Liver (tissue), 8 donors: ENCODE measurements at regions not wholly inside any gene's neighbourhood (a gene's known extent, or its start where the extent isn't known, plus 50 kb on each side); places are given as distances from the start of the nearest gene placed in this dataset.

Experiments
- DNase-seq: peaks from one replicate; pipeline ENCODE4 v3.0.0-alpha.2; 2017; ENCODE audit warnings: low spot score
- H3K27ac ChIP-seq, 2 donors: one replicate each; pipeline ENCODE4 v1.7.0; 2013; ENCODE audit warnings: inconsistent platforms in 2 of 2, low read length in 2 of 2, control low read depth in 1 of 2, low read depth in 1 of 2, mild to moderate bottlenecking in 1 of 2
- H3K27me3 ChIP-seq, 4 donors: one replicate each; pipeline versions ENCODE4 v1.6.1 to v1.7.0; 2013; ENCODE audit warnings: low read length in 3 of 4, inconsistent platforms in 1 of 4, mild to moderate bottlenecking in 1 of 4, moderate library complexity in 1 of 4; ENCODE audit not compliant: control insufficient read depth in 4 of 4, insufficient read depth in 4 of 4
- H3K36me3 ChIP-seq, 4 donors: one replicate each; pipeline versions ENCODE4 v1.6.1 to v1.7.0; 2013; ENCODE audit warnings: low read length in 3 of 4, mild to moderate bottlenecking in 3 of 4, low read depth in 1 of 4, moderate library complexity in 1 of 4; ENCODE audit not compliant: control insufficient read depth in 4 of 4, insufficient read depth in 3 of 4
- H3K4me1 ChIP-seq, 4 donors: one replicate each; pipeline versions ENCODE4 v1.6.1 to v1.7.0; 2013; ENCODE audit warnings: low read length in 3 of 4, mild to moderate bottlenecking in 3 of 4, moderate library complexity in 1 of 4; ENCODE audit not compliant: control insufficient read depth in 4 of 4, insufficient read depth in 4 of 4
- H3K4me3 ChIP-seq, 3 donors: one replicate each; pipeline versions ENCODE4 v1.6.1 to v1.7.0; 2013; ENCODE audit warnings: low read length in 3 of 3, control low read depth in 1 of 3, low read depth in 1 of 3, mild to moderate bottlenecking in 1 of 3
- H3K9ac ChIP-seq, 2 donors: one replicate each; pipeline ENCODE4 v1.7.0; 2013; ENCODE audit warnings: low read length in 2 of 2, mild to moderate bottlenecking in 2 of 2, moderate library complexity in 2 of 2, control low read depth in 1 of 2, low read depth in 1 of 2
- H3K9me3 ChIP-seq, 4 donors: one replicate each; pipeline versions ENCODE4 v1.6.1 to v1.7.0; 2013; ENCODE audit warnings: low read length in 3 of 4; ENCODE audit not compliant: control insufficient read depth in 4 of 4
- FOXA2 ChIP-seq: IDR thresholded peaks from 2 replicates; pipeline ENCODE4 v1.6.1; 2016; ENCODE audit warnings: antibody characterized with exemption
- GABPA ChIP-seq, 2 donors: IDR thresholded peaks in 1 of 2; conservative IDR thresholded peaks in 1 of 2; 2 replicates each; pipeline ENCODE4 v1.6.1; 2016; ENCODE audit warnings: antibody characterized with exemption in 2 of 2, mild to moderate bottlenecking in 1 of 2, moderate library complexity in 1 of 2
- HNF4A ChIP-seq, 2 donors: conservative IDR thresholded peaks; 2 replicates each; pipeline ENCODE4 v1.6.1; 2016; ENCODE audit warnings: antibody characterized with exemption in 2 of 2, mild to moderate bottlenecking in 2 of 2
- HNF4G ChIP-seq: IDR thresholded peaks from 2 replicates; pipeline ENCODE4 v1.6.1; 2016; ENCODE audit warnings: antibody characterized with exemption
- NR2F2 ChIP-seq: IDR thresholded peaks from 2 replicates; pipeline ENCODE4 v1.6.1; 2016; ENCODE audit warnings: antibody characterized with exemption
- RXRA ChIP-seq, 2 donors: IDR thresholded peaks; 2 replicates each; pipeline ENCODE4 v1.6.1; 2017 to 2018; ENCODE audit warnings: antibody characterized with exemption in 2 of 2, mild to moderate bottlenecking in 1 of 2
- SP1 ChIP-seq: IDR thresholded peaks from 2 replicates; pipeline ENCODE4 v1.6.1; 2018; ENCODE audit warnings: antibody characterized with exemption, mild to moderate bottlenecking
- WGBS: extraction: QIAGEN DNeasy Blood & Tissue Kit; methylation state at CpG from one replicate; pipeline ENCODE4 v1.1.7; 2013; 5-methylcytosine and 5-hydroxymethylcytosine counted together
- TF ChIP-seq, protein P1 (sequence below): IDR thresholded peaks from 2 replicates; pipeline ENCODE4 v1.6.1; 2016; ENCODE audit warnings: antibody characterized with exemption, mild to moderate bottlenecking
- TF ChIP-seq, protein P2 (sequence below): IDR thresholded peaks from 2 replicates; pipeline ENCODE4 v1.6.1; 2016; ENCODE audit warnings: antibody characterized with exemption
- TF ChIP-seq, protein P3 (sequence below): fragments of 150-350 bp; IDR thresholded peaks from 2 replicates; pipeline ENCODE4 v1.5.1; 2017; ENCODE audit warnings: improper control_type of control experiment, low read depth, low read length; ENCODE audit not compliant: missing input control
- TF ChIP-seq, protein P4 (sequence below): IDR thresholded peaks from 2 replicates; pipeline ENCODE4 v1.6.1; 2016; ENCODE audit warnings: antibody characterized with exemption
- TF ChIP-seq, protein P5 (sequence below): IDR thresholded peaks from 2 replicates; pipeline ENCODE4 v1.6.1; 2016; ENCODE audit warnings: antibody characterized with exemption
- donor health status: healthy.
- donor health status: healthy.
- donor health status: healthy.
- donor health status: healthy.
- donor health status: healthy.

DNA sequence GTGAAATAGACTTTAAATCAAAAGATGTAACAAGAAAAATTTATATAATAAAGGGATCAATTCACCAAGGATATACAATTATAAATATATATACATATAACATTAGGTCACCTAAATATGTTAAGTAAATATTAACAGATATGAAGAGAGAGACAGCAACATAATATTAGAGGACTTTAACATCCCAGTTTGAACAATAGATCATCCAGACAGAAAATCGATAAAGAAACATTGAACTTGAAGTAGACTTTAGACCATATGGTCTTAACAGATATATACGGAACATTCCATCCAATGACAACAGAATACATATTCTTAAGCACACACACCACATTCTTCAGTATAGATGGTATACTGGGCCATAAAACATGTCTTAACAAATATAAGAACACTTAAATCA lies 649.6 kb upstream of the SETBP1 start (continued):
- TF ChIP-seq, protein P1, sequence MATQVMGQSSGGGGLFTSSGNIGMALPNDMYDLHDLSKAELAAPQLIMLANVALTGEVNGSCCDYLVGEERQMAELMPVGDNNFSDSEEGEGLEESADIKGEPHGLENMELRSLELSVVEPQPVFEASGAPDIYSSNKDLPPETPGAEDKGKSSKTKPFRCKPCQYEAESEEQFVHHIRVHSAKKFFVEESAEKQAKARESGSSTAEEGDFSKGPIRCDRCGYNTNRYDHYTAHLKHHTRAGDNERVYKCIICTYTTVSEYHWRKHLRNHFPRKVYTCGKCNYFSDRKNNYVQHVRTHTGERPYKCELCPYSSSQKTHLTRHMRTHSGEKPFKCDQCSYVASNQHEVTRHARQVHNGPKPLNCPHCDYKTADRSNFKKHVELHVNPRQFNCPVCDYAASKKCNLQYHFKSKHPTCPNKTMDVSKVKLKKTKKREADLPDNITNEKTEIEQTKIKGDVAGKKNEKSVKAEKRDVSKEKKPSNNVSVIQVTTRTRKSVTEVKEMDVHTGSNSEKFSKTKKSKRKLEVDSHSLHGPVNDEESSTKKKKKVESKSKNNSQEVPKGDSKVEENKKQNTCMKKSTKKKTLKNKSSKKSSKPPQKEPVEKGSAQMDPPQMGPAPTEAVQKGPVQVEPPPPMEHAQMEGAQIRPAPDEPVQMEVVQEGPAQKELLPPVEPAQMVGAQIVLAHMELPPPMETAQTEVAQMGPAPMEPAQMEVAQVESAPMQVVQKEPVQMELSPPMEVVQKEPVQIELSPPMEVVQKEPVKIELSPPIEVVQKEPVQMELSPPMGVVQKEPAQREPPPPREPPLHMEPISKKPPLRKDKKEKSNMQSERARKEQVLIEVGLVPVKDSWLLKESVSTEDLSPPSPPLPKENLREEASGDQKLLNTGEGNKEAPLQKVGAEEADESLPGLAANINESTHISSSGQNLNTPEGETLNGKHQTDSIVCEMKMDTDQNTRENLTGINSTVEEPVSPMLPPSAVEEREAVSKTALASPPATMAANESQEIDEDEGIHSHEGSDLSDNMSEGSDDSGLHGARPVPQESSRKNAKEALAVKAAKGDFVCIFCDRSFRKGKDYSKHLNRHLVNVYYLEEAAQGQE, result no peak
- TF ChIP-seq, protein P2, sequence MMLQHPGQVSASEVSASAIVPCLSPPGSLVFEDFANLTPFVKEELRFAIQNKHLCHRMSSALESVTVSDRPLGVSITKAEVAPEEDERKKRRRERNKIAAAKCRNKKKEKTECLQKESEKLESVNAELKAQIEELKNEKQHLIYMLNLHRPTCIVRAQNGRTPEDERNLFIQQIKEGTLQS, result no peak

DNA sequence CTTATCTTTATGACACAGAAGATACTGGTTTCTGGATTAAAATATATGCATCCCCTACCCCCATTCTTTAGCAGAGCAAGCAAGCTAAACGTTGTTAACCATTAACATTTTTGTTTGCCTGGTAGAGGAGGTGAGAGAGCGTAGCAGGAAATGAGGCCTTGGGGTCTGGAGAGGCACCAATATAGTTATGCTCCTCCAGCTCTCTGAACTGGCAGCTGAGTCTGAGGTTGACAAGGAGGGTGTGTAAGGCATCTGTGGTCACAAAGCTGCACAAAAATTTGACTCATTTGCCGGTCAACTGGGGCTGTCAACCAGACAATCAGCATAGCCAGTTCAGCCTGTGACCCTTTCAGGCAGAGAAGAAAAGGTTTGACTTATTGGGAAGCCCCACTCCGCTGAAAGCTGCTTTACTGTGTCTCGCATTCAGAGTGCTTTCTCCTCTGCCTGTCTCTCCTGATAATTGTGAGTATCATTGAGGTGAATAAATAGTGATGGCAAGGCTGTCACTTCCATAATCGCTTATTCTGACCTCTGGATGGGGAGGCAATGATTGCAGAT lies 647.5 kb upstream of the SETBP1 start:
- no peak overlapping the region for H3K27ac ChIP-seq
- WGBS, result 57% methylated on average over 6 of the region's 6 CpGs

More for the DNA sequence above, 647.5 kb upstream of the SETBP1 start:
- TF ChIP-seq SP1, result no peak
- TF ChIP-seq FOXA2, result no peak
- no peak for TF ChIP-seq HNF4A (conservative IDR thresholded peaks at IDR 0.05)
- TF ChIP-seq, protein P3, sequence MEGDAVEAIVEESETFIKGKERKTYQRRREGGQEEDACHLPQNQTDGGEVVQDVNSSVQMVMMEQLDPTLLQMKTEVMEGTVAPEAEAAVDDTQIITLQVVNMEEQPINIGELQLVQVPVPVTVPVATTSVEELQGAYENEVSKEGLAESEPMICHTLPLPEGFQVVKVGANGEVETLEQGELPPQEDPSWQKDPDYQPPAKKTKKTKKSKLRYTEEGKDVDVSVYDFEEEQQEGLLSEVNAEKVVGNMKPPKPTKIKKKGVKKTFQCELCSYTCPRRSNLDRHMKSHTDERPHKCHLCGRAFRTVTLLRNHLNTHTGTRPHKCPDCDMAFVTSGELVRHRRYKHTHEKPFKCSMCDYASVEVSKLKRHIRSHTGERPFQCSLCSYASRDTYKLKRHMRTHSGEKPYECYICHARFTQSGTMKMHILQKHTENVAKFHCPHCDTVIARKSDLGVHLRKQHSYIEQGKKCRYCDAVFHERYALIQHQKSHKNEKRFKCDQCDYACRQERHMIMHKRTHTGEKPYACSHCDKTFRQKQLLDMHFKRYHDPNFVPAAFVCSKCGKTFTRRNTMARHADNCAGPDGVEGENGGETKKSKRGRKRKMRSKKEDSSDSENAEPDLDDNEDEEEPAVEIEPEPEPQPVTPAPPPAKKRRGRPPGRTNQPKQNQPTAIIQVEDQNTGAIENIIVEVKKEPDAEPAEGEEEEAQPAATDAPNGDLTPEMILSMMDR, result no peak
- TF ChIP-seq NR2F2, result no peak
- no peak for TF ChIP-seq HNF4G
- TF ChIP-seq RXRA (IDR thresholded peaks at IDR 0.05), result no peak
- TF ChIP-seq, protein P4, sequence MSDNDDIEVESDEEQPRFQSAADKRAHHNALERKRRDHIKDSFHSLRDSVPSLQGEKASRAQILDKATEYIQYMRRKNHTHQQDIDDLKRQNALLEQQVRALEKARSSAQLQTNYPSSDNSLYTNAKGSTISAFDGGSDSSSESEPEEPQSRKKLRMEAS, result no peak
- no peak for TF ChIP-seq GABPA (IDR thresholded peaks at IDR 0.05 in 1 of 2, conservative IDR thresholded peaks at IDR 0.05 in 1 of 2)
- TF ChIP-seq, protein P5, sequence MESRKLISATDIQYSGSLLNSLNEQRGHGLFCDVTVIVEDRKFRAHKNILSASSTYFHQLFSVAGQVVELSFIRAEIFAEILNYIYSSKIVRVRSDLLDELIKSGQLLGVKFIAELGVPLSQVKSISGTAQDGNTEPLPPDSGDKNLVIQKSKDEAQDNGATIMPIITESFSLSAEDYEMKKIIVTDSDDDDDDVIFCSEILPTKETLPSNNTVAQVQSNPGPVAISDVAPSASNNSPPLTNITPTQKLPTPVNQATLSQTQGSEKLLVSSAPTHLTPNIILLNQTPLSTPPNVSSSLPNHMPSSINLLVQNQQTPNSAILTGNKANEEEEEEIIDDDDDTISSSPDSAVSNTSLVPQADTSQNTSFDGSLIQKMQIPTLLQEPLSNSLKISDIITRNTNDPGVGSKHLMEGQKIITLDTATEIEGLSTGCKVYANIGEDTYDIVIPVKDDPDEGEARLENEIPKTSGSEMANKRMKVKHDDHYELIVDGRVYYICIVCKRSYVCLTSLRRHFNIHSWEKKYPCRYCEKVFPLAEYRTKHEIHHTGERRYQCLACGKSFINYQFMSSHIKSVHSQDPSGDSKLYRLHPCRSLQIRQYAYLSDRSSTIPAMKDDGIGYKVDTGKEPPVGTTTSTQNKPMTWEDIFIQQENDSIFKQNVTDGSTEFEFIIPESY, result no peak
- TF ChIP-seq, protein P1, result no peak
- no peaks in the 10 kb centered on the region for H3K9me3 ChIP-seq
- no peak overlapping the region for H3K4me3 ChIP-seq
- H3K4me1 ChIP-seq, result no peaks in the 10 kb centered on the region
- no peaks in the 10 kb centered on the region for H3K36me3 ChIP-seq
- DNase-seq, result no peak
- no peaks in the 10 kb centered on the region for H3K27me3 ChIP-seq
- no peak overlapping the region for H3K9ac ChIP-seq
